Thyroid gland (tissue), 4 donors: ENCODE measurements at regions not wholly inside any gene's neighbourhood (a gene's known extent, or its start where the extent isn't known, plus 50 kb on each side); places are given as distances from the start of the nearest gene placed in this dataset.

ENCODE experiments used
- CTCF ChIP-seq, 6 experiments: fragments of 200-600 bp in 3 of 6; fragments of 450-650 bp in 3 of 6; sonication (generic) in 3 of 6; IDR thresholded peaks; one replicate each; pipeline ENCODE4 v1.5.1; 2016 to 2019; ENCODE audit warnings: antibody characterized with exemption in 6 of 6, mild to moderate bottlenecking in 2 of 6, inconsistent platforms in 1 of 6, moderate library complexity in 1 of 6
- POLR2A ChIP-seq, 2 donors: fragments of 450-650 bp; IDR thresholded peaks; one replicate each; pipeline ENCODE4 v1.6.1; 2017; ENCODE audit warnings: antibody characterized with exemption in 2 of 2, mild to moderate bottlenecking in 2 of 2, moderate library complexity in 1 of 2

GRCh38 chr3:126267169-126267975, 87.0 kb upstream of the ALDH1L1 start:
- no peak for TF ChIP-seq POLR2A (IDR thresholded peaks at IDR 0.05)
- TF ChIP-seq CTCF (IDR thresholded peaks at IDR 0.05), result peak in 1 of 6 experiments; percentile 4
